H1 (cell line): ENCODE measurements at regions not wholly inside any gene's neighbourhood (a gene's known extent, or its start where the extent isn't known, plus 50 kb on each side); places are given as distances from the start of the nearest gene placed in this dataset.

ENCODE experiments used
- CHD7 ChIP-seq: fragments of 300-600 bp; sonication (generic); IDR thresholded peaks from 2 replicates; pipeline ENCODE4 v1.7.1; 2012; ENCODE audit warnings: low read length, moderate library complexity, mild to moderate bottlenecking, inconsistent platforms; ENCODE audit not compliant: insufficient replicate concordance

GRCh38 chr18:45399146-45399545, 216.1 kb upstream of the SLC14A2 start (continued):
- TF ChIP-seq CHD7, result no peak
